T-cell (primary cell): ENCODE measurements at regions not wholly inside any gene's neighbourhood (a gene's known extent, or its start where the extent isn't known, plus 50 kb on each side); places are given as distances from the start of the nearest gene placed in this dataset.

Experiments used
- ATAC-seq, 4 experiments: fragments of 200-7000 bp in 3 of 4; fragments of 150-1000 bp in 1 of 4; cut with Tn5 transposase; replicated peaks in 1 of 4; 1 replicate in 3 of 4; 2 replicates in 1 of 4; pipeline ENCODE4 v1.10.0; 2021; ENCODE audit warnings: moderate library complexity in 3 of 4, mild to moderate bottlenecking in 2 of 4, moderate number of reproducible peaks in 1 of 4
- CTCF ChIA-PET, 2 donors: fragments of 300-600 bp; sonication (Branson Sonifier 250); formaldehyde crosslinking; loops; one replicate each; lab custom pipeline; 2022; ENCODE audit warnings: antibody characterized with exemption in 2 of 2; lab: Charles Lee
- POLR2A ChIA-PET, 2 donors: fragments of 300-600 bp; sonication (Branson Sonifier 250); formaldehyde crosslinking; loops; one replicate each; lab custom pipeline; 2022; ENCODE audit warnings: antibody characterized with exemption in 2 of 2; lab: Charles Lee
- DNase-seq, 35 experiments: peaks; one replicate each; pipeline versions ENCODE4 v3.0.0 to v3.0.0-alpha.2; 2013 to 2023
- H3K27ac ChIP-seq: one replicate; pipeline ENCODE4 v1.5.1; 2013; ENCODE audit warnings: low read length
- H3K27me3 ChIP-seq, 2 experiments: replicated peaks in 1 of 2; 1 replicate in 1 of 2; 2 replicates in 1 of 2; pipeline versions ENCODE4 v1.6.1 to v1.7.0; 2013; ENCODE audit warnings: low read length in 1 of 2, mixed read lengths in 1 of 2; ENCODE audit not compliant: control insufficient read depth in 2 of 2, insufficient read depth in 2 of 2; ENCODE audit errors: extremely low read depth in 1 of 2
- H3K36me3 ChIP-seq, 2 donors: 1 replicate in 1 of 2; 2 replicates in 1 of 2; pipeline versions ENCODE4 v1.6.1 to v1.7.0; 2013; ENCODE audit warnings: low read length in 1 of 2; ENCODE audit not compliant: control insufficient read depth in 2 of 2, insufficient read depth in 1 of 2; ENCODE audit errors: extremely low read depth in 1 of 2
- H3K4me1 ChIP-seq, 2 experiments: 1 replicate in 1 of 2; 2 replicates in 1 of 2; pipeline versions ENCODE4 v1.6.1 to v1.7.0; 2013; ENCODE audit warnings: low read length in 2 of 2, mixed read lengths in 1 of 2; ENCODE audit not compliant: insufficient read depth in 2 of 2, control insufficient read depth in 1 of 2; ENCODE audit errors: extremely low read depth in 1 of 2
- H3K4me3 ChIP-seq, 2 donors: 1 replicate in 1 of 2; 2 replicates in 1 of 2; pipeline versions ENCODE4 v1.5.1 to v1.7.0; 2013; ENCODE audit warnings: mild to moderate bottlenecking in 2 of 2, low read length in 1 of 2, moderate library complexity in 1 of 2; ENCODE audit not compliant: control insufficient read depth in 1 of 2; ENCODE audit errors: extremely low read depth in 1 of 2
- H3K9me3 ChIP-seq: 2 replicates; pipeline ENCODE4 v1.7.0; 2013
- H3K27ac Mint-ChIP-seq, 2 donors: one replicate each; pipeline ENCODE4 v1.8.0; 2020 to 2021; ENCODE audit warnings: mild to moderate bottlenecking in 2 of 2, mixed read lengths in 2 of 2
- H3K27me3 Mint-ChIP-seq, 2 donors: one replicate each; pipeline ENCODE4 v1.8.0; 2021 to 2022; ENCODE audit warnings: mixed read lengths in 2 of 2
- H3K36me3 Mint-ChIP-seq: one replicate; pipeline ENCODE4 v1.8.0; 2021; ENCODE audit warnings: mixed read lengths
- H3K4me1 Mint-ChIP-seq, 3 donors: one replicate each; pipeline ENCODE4 v1.8.0; 2020 to 2022; ENCODE audit warnings: mixed read lengths in 3 of 3, mild to moderate bottlenecking in 1 of 3
- H3K4me3 Mint-ChIP-seq, 3 donors: one replicate each; pipeline ENCODE4 v1.8.0; 2020 to 2022; ENCODE audit warnings: mild to moderate bottlenecking in 3 of 3, mixed read lengths in 3 of 3, moderate library complexity in 3 of 3
- H3K9me3 Mint-ChIP-seq, 3 donors: one replicate each; pipeline ENCODE4 v1.8.0; 2020 to 2022; ENCODE audit warnings: mixed read lengths in 3 of 3
- WGBS: methylation state at CpG from one replicate; pipeline ENCODE4 v1.1.5; 2013; ENCODE audit warnings: missing lambda C conversion rate; ENCODE audit not compliant: insufficient coverage; 5-methylcytosine and 5-hydroxymethylcytosine counted together

GRCh38 chr2:216284708-216285107, 87.6 kb downstream of the MARCHF4 start:
- H3K4me3 Mint-ChIP-seq: no peak overlapping the region
- Histone ChIP-seq H3K27ac (no peak overlapping the region), H3K4me3 (no peak overlapping the region), H3K36me3 (no peaks in the 10 kb centered on the region), H3K4me1 (no peaks in the 10 kb centered on the region), H3K9me3 (no peaks in the 10 kb centered on the region), H3K27me3 (no peaks in the 10 kb centered on the region)
- WGBS: 94% methylated on average over 2 of the region's 3 CpGs
- H3K36me3 Mint-ChIP-seq: no peaks in the 10 kb centered on the region
- no peaks in the 10 kb centered on the region for H3K9me3 Mint-ChIP-seq
- H3K4me1 Mint-ChIP-seq: peaks cover 0 to 7% (median 5%) of the 10 kb centered on the region in 3 donors
- H3K27ac Mint-ChIP-seq: no peak overlapping the region
- no peaks in the 10 kb centered on the region for H3K27me3 Mint-ChIP-seq
- no peak for DNase-seq
- ChIA-PET POLR2A (interaction anchor here (0.6 to 0.8 kb wide), 3 partner anchors 279 to 424 kb away, joined by 3 to 5 read pairs (median 5); no protein-coding TSS in a partner anchor), CTCF (no interaction called here)
- no peak for ATAC-seq

GRCh38 chr2:216283038-216283900, 89.0 kb downstream of the MARCHF4 start:
- ATAC-seq (no peak), DNase-seq (no peak)
- ChIA-PET POLR2A (no interaction called here), CTCF (no interaction called here)
- H3K36me3 Mint-ChIP-seq: no peaks in the 10 kb centered on the region
- H3K4me3 ChIP-seq: no peak overlapping the region
- H3K27ac Mint-ChIP-seq: no peak overlapping the region
- peaks cover 0 to 7% (median 5%) of the 10 kb centered on the region in 3 donors for H3K4me1 Mint-ChIP-seq
- H3K4me1 ChIP-seq: no peaks in the 10 kb centered on the region
- no peaks in the 10 kb centered on the region for H3K9me3 ChIP-seq
- WGBS: 88% methylated on average over 8 of the region's 12 CpGs
- H3K36me3 ChIP-seq: no peaks in the 10 kb centered on the region
- H3K4me3 Mint-ChIP-seq: no peak overlapping the region
- H3K27me3 ChIP-seq: no peaks in the 10 kb centered on the region
- no peaks in the 10 kb centered on the region for H3K9me3 Mint-ChIP-seq
- no peaks in the 10 kb centered on the region for H3K27me3 Mint-ChIP-seq
- H3K27ac ChIP-seq: no peak overlapping the region

GRCh38 chr2:216281876-216282275, 90.4 kb downstream of the MARCHF4 start:
- no peak overlapping the region for H3K4me3 ChIP-seq
- ChIA-PET CTCF (no interaction called here), POLR2A (no interaction called here)
- Mint-ChIP-seq H3K4me3 (no peak overlapping the region), H3K27ac (no peak overlapping the region), H3K9me3 (no peaks in the 10 kb centered on the region), H3K27me3 (no peaks in the 10 kb centered on the region), H3K36me3 (no peaks in the 10 kb centered on the region), H3K4me1 (peaks cover 0 to 5% (median 2%) of the 10 kb centered on the region in 3 donors)
- DNase-seq (no peak), ATAC-seq (no peak)
- no peak overlapping the region for H3K27ac ChIP-seq
- H3K9me3 ChIP-seq: no peaks in the 10 kb centered on the region
- H3K4me1 ChIP-seq: no peaks in the 10 kb centered on the region
- H3K27me3 ChIP-seq: peaks cover 0 to 3% of the 10 kb centered on the region in 2 experiments
- H3K36me3 ChIP-seq: no peaks in the 10 kb centered on the region
- no CpG with 5 or more reads among the region's 2 CpGs for WGBS

GRCh38 chr2:216281316-216281715, 91.0 kb downstream of the MARCHF4 start:
- H3K36me3 ChIP-seq: no peaks in the 10 kb centered on the region
- no peak for DNase-seq
- no peaks in the 10 kb centered on the region for H3K4me1 ChIP-seq
- H3K4me3 ChIP-seq: no peak overlapping the region
- H3K9me3 Mint-ChIP-seq: no peaks in the 10 kb centered on the region
- no peak for ATAC-seq
- CTCF ChIA-PET: interaction anchor here in 1 of 2 donors (0.7 kb wide), 1 partner anchor 290 kb away, joined by 11 read pairs; no protein-coding TSS in a partner anchor
- no peak overlapping the region for H3K27ac Mint-ChIP-seq
- H3K4me1 Mint-ChIP-seq: peaks cover 0 to 5% (median 0%) of the 10 kb centered on the region in 3 donors
- no peaks in the 10 kb centered on the region for H3K36me3 Mint-ChIP-seq
- H3K27me3 ChIP-seq: peaks cover 0 to 3% of the 10 kb centered on the region in 2 experiments
- POLR2A ChIA-PET: no interaction called here
- no peak overlapping the region for H3K4me3 Mint-ChIP-seq
- no peaks in the 10 kb centered on the region for H3K9me3 ChIP-seq
- WGBS: 100% methylated on average over 1 of the region's 1 CpG
- peaks cover 0 to 2% of the 10 kb centered on the region in 2 donors for H3K27me3 Mint-ChIP-seq
- no peak overlapping the region for H3K27ac ChIP-seq

GRCh38 chr2:216279459-216279858, 92.8 kb downstream of the MARCHF4 start:
- Mint-ChIP-seq H3K9me3 (no peaks in the 10 kb centered on the region), H3K27me3 (peaks cover 0 to 6% of the 10 kb centered on the region in 2 donors), H3K27ac (no peak overlapping the region), H3K36me3 (no peaks in the 10 kb centered on the region), H3K4me3 (no peak overlapping the region), H3K4me1 (no peaks in the 10 kb centered on the region)
- Histone ChIP-seq H3K36me3 (no peaks in the 10 kb centered on the region), H3K27ac (no peak overlapping the region), H3K4me1 (no peaks in the 10 kb centered on the region), H3K4me3 (no peak overlapping the region), H3K27me3 (peaks cover 0 to 3% of the 10 kb centered on the region in 2 experiments), H3K9me3 (no peaks in the 10 kb centered on the region)
- WGBS: 87% methylated on average over 3 of the region's 3 CpGs
- DNase-seq (no peak), ATAC-seq (no peak)
- CTCF ChIA-PET: no interaction called here
- POLR2A ChIA-PET: no interaction called here

- Mint-ChIP-seq H3K27me3 (peaks cover 0 to 6% of the 10 kb centered on the region in 2 donors), H3K36me3 (no peaks in the 10 kb centered on the region), H3K4me1 (no peaks in the 10 kb centered on the region), H3K9me3 (no peaks in the 10 kb centered on the region), H3K27ac (no peak overlapping the region), H3K4me3 (no peak overlapping the region)
- Histone ChIP-seq H3K27ac (no peak overlapping the region), H3K4me3 (no peak overlapping the region), H3K36me3 (no peaks in the 10 kb centered on the region), H3K9me3 (no peaks in the 10 kb centered on the region), H3K4me1 (no peaks in the 10 kb centered on the region), H3K27me3 (peaks cover 0 to 6% of the 10 kb centered on the region in 2 experiments)
- ATAC-seq: no peak
- CTCF ChIA-PET: no interaction called here
- POLR2A ChIA-PET: no interaction called here
- 86% methylated on average over 4 of the region's 5 CpGs for WGBS
- DNase-seq: no peak
Observed at GRCh38 chr2:216279031-216279430, 93.3 kb downstream of the MARCHF4 start.
